IMR-90 (cell line): ENCODE measurements at regions not wholly inside any gene's neighbourhood (a gene's known extent, or its start where the extent isn't known, plus 50 kb on each side); places are given as distances from the start of the nearest gene placed in this dataset.

Source experiments
- ATAC-seq: fragments of 200-7000 bp; cut with Tn5 transposase; 2 replicates; pipeline ENCODE4 v1.9.1; 2020; ENCODE audit warnings: low read depth, mild to moderate bottlenecking, moderate library complexity
- BruUV-seq: library from RNA; stranded (reverse); fragments of 400-500 nt; replicated peaks from 2 replicates; lab custom pipeline; 2021; lab: Mats Ljungman, UMichigan
- CTCF ChIA-PET: fragments of 300-600 bp; formaldehyde crosslinking; extraction: SDS; loops from one replicate; lab custom pipeline; 2021; ENCODE audit warnings: antibody characterized with exemption; lab: Yijun Ruan, JAX
- POLR2A ChIA-PET: fragments of 300-600 bp; sonication (Branson Sonifier 250); formaldehyde crosslinking; loops from one replicate; lab custom pipeline; 2022; ENCODE audit warnings: antibody characterized with exemption; ENCODE audit not compliant: unreplicated experiment; lab: Charles Lee
- DNase-seq: peaks from one replicate; pipeline ENCODE4 v3.0.0; 2013
- H2AFZ ChIP-seq: replicated peaks from 2 replicates; pipeline ENCODE3; 2013; ENCODE audit warnings: low read length, mild to moderate bottlenecking; ENCODE audit not compliant: poor library complexity
- H2AK5ac ChIP-seq: 2 replicates; pipeline ENCODE4 v1.6.1; 2013; ENCODE audit warnings: low read depth, low read length, inconsistent platforms
- H2AK9ac ChIP-seq: replicated peaks from 2 replicates; pipeline ENCODE3; 2013; ENCODE audit warnings: mild to moderate bottlenecking, low read depth, low read length, moderate library complexity; ENCODE audit not compliant: poor library complexity
- H2BK120ac ChIP-seq: 2 replicates; pipeline ENCODE4 v1.6.1; 2013; ENCODE audit warnings: low read depth, low read length, inconsistent platforms
- H2BK15ac ChIP-seq: 3 replicates; pipeline ENCODE4 v1.6.1; 2013; ENCODE audit warnings: low read depth, low read length, inconsistent platforms
- H2BK20ac ChIP-seq: 2 replicates; pipeline ENCODE4 v1.6.1; 2013; ENCODE audit warnings: low read depth, mild to moderate bottlenecking, inconsistent platforms, low read length, moderate library complexity
- H2BK5ac ChIP-seq: 2 replicates; pipeline ENCODE4 v1.6.1; 2013; ENCODE audit warnings: mild to moderate bottlenecking, low read depth, low read length, inconsistent platforms; ENCODE audit not compliant: poor library complexity, severe bottlenecking
- H3K14ac ChIP-seq: replicated peaks from 2 replicates; pipeline ENCODE4 v1.6.1; 2013; ENCODE audit warnings: low read depth, low read length, inconsistent platforms
- H3K18ac ChIP-seq: 2 replicates; pipeline ENCODE4 v1.6.1; 2013; ENCODE audit warnings: low read depth, low read length, control low read depth
- H3K23ac ChIP-seq: 2 replicates; pipeline ENCODE4 v1.6.1; 2013; ENCODE audit warnings: low read depth, low read length, inconsistent platforms
- H3K27ac ChIP-seq: 2 replicates; pipeline ENCODE4 v1.5.1; 2013; ENCODE audit warnings: mild to moderate bottlenecking, control low read depth, low read length; ENCODE audit not compliant: insufficient read depth
- H3K27me3 ChIP-seq: 2 replicates; pipeline ENCODE4 v1.6.1; 2013; ENCODE audit warnings: low read length; ENCODE audit not compliant: control insufficient read depth, insufficient read depth
- H3K36me3 ChIP-seq: 2 replicates; pipeline ENCODE4 v1.6.1; 2013; ENCODE audit warnings: low read length, mixed read lengths; ENCODE audit not compliant: control insufficient read depth, insufficient read depth
- H3K4ac ChIP-seq: 2 replicates; pipeline ENCODE4 v1.6.1; 2013; ENCODE audit warnings: low read depth, low read length, inconsistent platforms
- H3K4me1 ChIP-seq: 2 replicates; pipeline ENCODE4 v1.6.1; 2013; ENCODE audit warnings: low read length, mixed read lengths; ENCODE audit not compliant: control insufficient read depth, insufficient read depth
- H3K4me2 ChIP-seq: 2 replicates; pipeline ENCODE4 v1.6.1; 2013; ENCODE audit warnings: low read depth, mild to moderate bottlenecking, control low read depth, low read length, moderate library complexity
- H3K4me3 ChIP-seq: 2 replicates; pipeline ENCODE4 v1.5.1; 2013; ENCODE audit warnings: low read depth, mild to moderate bottlenecking, control low read depth, low read length, moderate library complexity; ENCODE audit not compliant: insufficient read depth
- H3K56ac ChIP-seq: 2 replicates; pipeline ENCODE4 v1.6.1; 2013; ENCODE audit warnings: low read length, inconsistent platforms; ENCODE audit not compliant: insufficient read depth; ENCODE audit errors: extremely low read depth
- H3K79me1 ChIP-seq, 2 experiments: 2 replicates each; pipeline ENCODE4 v1.6.1; 2013; ENCODE audit warnings: low read length in 2 of 2, inconsistent platforms in 1 of 2, low read depth in 1 of 2
- H3K9ac ChIP-seq: 2 replicates; pipeline ENCODE4 v1.6.1; 2013; ENCODE audit warnings: low read depth, low read length, control low read depth
- H3K9me1 ChIP-seq: 2 replicates; pipeline ENCODE4 v1.6.1; 2013; ENCODE audit warnings: low read length, inconsistent platforms; ENCODE audit not compliant: insufficient read depth
- H3K9me3 ChIP-seq: 2 replicates; pipeline ENCODE4 v1.6.1; 2013; ENCODE audit warnings: low read length; ENCODE audit not compliant: control insufficient read depth, insufficient read depth
- H4K20me1 ChIP-seq: 2 replicates; pipeline ENCODE4 v1.6.1; 2013; ENCODE audit warnings: low read length, inconsistent platforms; ENCODE audit not compliant: insufficient read depth
- H4K5ac ChIP-seq: 2 replicates; pipeline ENCODE4 v1.6.1; 2013; ENCODE audit warnings: mild to moderate bottlenecking, low read depth, low read length, control low read depth
- H4K8ac ChIP-seq, 2 experiments: 2 replicates each; pipeline ENCODE4 v1.6.1; 2013; ENCODE audit warnings: low read depth in 2 of 2, low read length in 2 of 2, control low read depth in 1 of 2, inconsistent platforms in 1 of 2
- H4K91ac ChIP-seq: 2 replicates; pipeline ENCODE4 v1.6.1; 2013; ENCODE audit warnings: low read depth, low read length, inconsistent platforms; ENCODE audit not compliant: insufficient read depth
- FOS ChIP-seq: fragments of 150-350 bp; IDR thresholded peaks from 2 replicates; pipeline ENCODE4 v1.6.1; 2016; ENCODE audit warnings: low read depth, low read length
- MAZ ChIP-seq: IDR thresholded peaks from 2 replicates; pipeline ENCODE4 v1.6.1; 2012; ENCODE audit warnings: low read depth, mild to moderate bottlenecking, low read length, improper control_type of control experiment, moderate library complexity, borderline replicate concordance
- RAD21 ChIP-seq: IDR thresholded peaks from 2 replicates; pipeline ENCODE4 v1.6.1; 2012; ENCODE audit warnings: low read length, improper control_type of control experiment
- USF2 ChIP-seq: fragments of 150-350 bp; IDR thresholded peaks from 2 replicates; pipeline ENCODE4 v1.6.1; 2017; ENCODE audit warnings: mild to moderate bottlenecking, antibody characterized with exemption, low read length, low read depth
- dilution Hi-C: fragments of 300-500 bp; cut with HindIII; formaldehyde crosslinking; loops from one replicate; pipeline ENCODE4 v1.14.3; 2018; ENCODE audit warnings: low sequenced_read_pairs; ENCODE audit not compliant: unreplicated experiment
- in situ Hi-C: fragments of 300-500 bp; cut with MboI; formaldehyde crosslinking; loops from 3 replicates; pipeline ENCODE4 v1.14.3; 2019; ENCODE audit warnings: low sequenced_read_pairs, inconsistent platforms, mixed read lengths
- intact Hi-C: fragments of 100-400 bp; cut with micrococcal nuclease; formaldehyde crosslinking; loops from 2 replicates; pipeline ENCODE4 v1.10.0; 2022

GRCh38 chr13:70424928-70425327, 316.7 kb upstream of the KLHL1 start:
- Histone ChIP-seq H3K14ac (no peak overlapping the region), H3K9me3 (peaks cover 8% of the 10 kb centered on the region), H2BK15ac (no peak overlapping the region), H2AK9ac (no peak overlapping the region), H3K18ac (no peak overlapping the region), H3K9ac (no peak overlapping the region), H3K4me1 (no peaks in the 10 kb centered on the region), H4K91ac (no peak overlapping the region), H3K56ac (no peak overlapping the region), H3K23ac (no peak overlapping the region), H3K4me3 (no peak overlapping the region), H2BK20ac (no peak overlapping the region), H3K4ac (no peak overlapping the region), H2AK5ac (no peak overlapping the region), H3K9me1 (no peaks in the 10 kb centered on the region), H4K20me1 (no peaks in the 10 kb centered on the region), H4K8ac (no peak overlapping the region), H4K5ac (no peak overlapping the region), H2BK5ac (no peak overlapping the region), H2BK120ac (no peak overlapping the region), H3K36me3 (no peaks in the 10 kb centered on the region), H3K4me2 (no peak overlapping the region), H3K27me3 (no peaks in the 10 kb centered on the region), H3K27ac (no peak overlapping the region), H3K79me1 (no peaks in the 10 kb centered on the region), H2AFZ (no peak overlapping the region)
- ATAC-seq (no peak), DNase-seq (no peak)
- in situ Hi-C loops: no loop called here
- no TSS peak for BruUV-seq
- dilution Hi-C loops: no loop called here
- ChIA-PET POLR2A (no interaction called here), CTCF (no interaction called here)
- intact Hi-C loops: no loop called here
- no peak for TF ChIP-seq MAZ
- TF ChIP-seq RAD21: no peak
- TF ChIP-seq USF2: no peak
- no peak for TF ChIP-seq FOS
